ENCODE measurements at regions not wholly inside any gene's neighbourhood (a gene's known extent, or its start where the extent isn't known, plus 50 kb on each side); places are given as distances from the start of the nearest gene placed in this dataset.

GRCh38 chr9:106531491-106531890 is 331.5 kb upstream of the ZNF462 start:
- H3K36me3 Mint-ChIP-seq (ENCODE audit: unreplicated experiment): no peaks in the 10 kb centered on the region
- TF ChIP-seq, protein P1, sequence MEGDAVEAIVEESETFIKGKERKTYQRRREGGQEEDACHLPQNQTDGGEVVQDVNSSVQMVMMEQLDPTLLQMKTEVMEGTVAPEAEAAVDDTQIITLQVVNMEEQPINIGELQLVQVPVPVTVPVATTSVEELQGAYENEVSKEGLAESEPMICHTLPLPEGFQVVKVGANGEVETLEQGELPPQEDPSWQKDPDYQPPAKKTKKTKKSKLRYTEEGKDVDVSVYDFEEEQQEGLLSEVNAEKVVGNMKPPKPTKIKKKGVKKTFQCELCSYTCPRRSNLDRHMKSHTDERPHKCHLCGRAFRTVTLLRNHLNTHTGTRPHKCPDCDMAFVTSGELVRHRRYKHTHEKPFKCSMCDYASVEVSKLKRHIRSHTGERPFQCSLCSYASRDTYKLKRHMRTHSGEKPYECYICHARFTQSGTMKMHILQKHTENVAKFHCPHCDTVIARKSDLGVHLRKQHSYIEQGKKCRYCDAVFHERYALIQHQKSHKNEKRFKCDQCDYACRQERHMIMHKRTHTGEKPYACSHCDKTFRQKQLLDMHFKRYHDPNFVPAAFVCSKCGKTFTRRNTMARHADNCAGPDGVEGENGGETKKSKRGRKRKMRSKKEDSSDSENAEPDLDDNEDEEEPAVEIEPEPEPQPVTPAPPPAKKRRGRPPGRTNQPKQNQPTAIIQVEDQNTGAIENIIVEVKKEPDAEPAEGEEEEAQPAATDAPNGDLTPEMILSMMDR (IDR thresholded peaks at IDR 0.05; ENCODE audit: partially characterized antibody, unreplicated experiment): no peak
- H3K9me3 Mint-ChIP-seq (ENCODE audit: unreplicated experiment): no peaks in the 10 kb centered on the region
- no peak overlapping the region for H3K27ac Mint-ChIP-seq (ENCODE audit: unreplicated experiment)
- no peak overlapping the region for H3K4me3 Mint-ChIP-seq (ENCODE audit: unreplicated experiment)
- DNase-seq: no peak
- H3K27me3 Mint-ChIP-seq (ENCODE audit: unreplicated experiment): no peaks in the 10 kb centered on the region
- peaks cover 4% of the 10 kb centered on the region for H3K4me1 Mint-ChIP-seq (ENCODE audit: low read depth, unreplicated experiment)

DNA sequence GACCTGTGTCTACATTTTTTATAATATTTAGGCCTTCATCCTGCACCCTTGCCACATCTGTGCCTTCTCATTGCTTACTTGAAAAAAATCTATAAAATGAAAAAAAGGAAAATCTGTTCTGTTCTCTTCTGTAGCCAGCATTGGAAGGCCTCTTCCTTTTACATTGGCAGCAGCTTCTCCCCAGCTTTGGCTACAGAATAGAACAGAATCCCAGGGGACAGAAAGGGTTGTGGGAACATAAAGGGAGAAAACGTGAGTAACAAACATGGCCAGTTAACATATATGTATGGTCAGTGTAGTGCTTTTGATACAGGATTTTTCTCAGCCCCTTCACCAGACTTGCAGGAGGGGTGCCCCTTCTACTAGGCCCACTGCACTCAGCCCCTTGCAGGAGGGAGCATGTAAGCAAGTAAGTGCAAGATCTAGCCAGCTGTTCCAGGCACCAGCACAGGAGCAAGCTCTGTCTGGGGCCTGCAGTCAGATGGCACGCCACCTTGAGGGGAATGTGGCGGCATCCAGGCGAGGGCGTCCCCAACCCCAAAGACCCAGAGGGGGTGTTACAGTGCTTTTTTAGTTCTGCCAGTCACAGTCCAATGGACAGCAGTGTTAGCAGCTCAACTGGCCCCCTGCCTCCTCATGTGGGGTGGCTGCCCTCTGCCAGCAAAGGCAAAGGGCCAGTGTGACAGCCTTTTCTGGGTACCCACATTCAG is 330.5 kb upstream of the ZNF462 start:
- H3K4me3 Mint-ChIP-seq (ENCODE audit: unreplicated experiment): no peak overlapping the region
- peaks cover 4% of the 10 kb centered on the region for H3K4me1 Mint-ChIP-seq (ENCODE audit: low read depth, unreplicated experiment)
- no peaks in the 10 kb centered on the region for H3K27me3 Mint-ChIP-seq (ENCODE audit: unreplicated experiment)
- no peak for DNase-seq
- H3K27ac Mint-ChIP-seq (ENCODE audit: unreplicated experiment): no peak overlapping the region
- no peaks in the 10 kb centered on the region for H3K9me3 Mint-ChIP-seq (ENCODE audit: unreplicated experiment)
- TF ChIP-seq, protein P1 (IDR thresholded peaks at IDR 0.05; ENCODE audit: partially characterized antibody, unreplicated experiment): no peak
- no peaks in the 10 kb centered on the region for H3K36me3 Mint-ChIP-seq (ENCODE audit: unreplicated experiment)

DNA sequence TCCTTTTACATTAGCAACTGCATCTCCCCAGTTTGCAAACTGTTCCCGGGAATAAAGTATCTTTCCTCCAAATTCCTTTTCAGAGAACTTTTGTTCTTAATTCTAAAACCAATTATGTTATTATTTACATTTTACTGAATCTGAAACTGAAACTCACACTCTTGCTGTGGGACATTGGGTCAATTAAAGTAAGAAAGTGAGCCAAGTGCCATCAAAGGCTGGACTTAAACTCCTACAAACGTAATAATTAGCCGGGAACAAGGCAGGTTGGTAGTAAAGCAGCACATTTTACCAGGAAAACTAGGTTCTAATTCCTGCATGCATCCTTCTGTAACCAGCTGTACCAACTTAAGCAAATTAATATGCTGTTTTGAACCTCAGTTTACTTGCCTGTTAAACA is 328.2 kb upstream of the ZNF462 start:
- H3K36me3 Mint-ChIP-seq (ENCODE audit: unreplicated experiment): no peaks in the 10 kb centered on the region
- H3K27ac Mint-ChIP-seq (ENCODE audit: unreplicated experiment): no peak overlapping the region
- H3K9me3 Mint-ChIP-seq (ENCODE audit: unreplicated experiment): no peaks in the 10 kb centered on the region
- TF ChIP-seq, protein P1 (IDR thresholded peaks at IDR 0.05; ENCODE audit: partially characterized antibody, unreplicated experiment): no peak
- no peak overlapping the region for H3K4me3 Mint-ChIP-seq (ENCODE audit: unreplicated experiment)
- H3K27me3 Mint-ChIP-seq (ENCODE audit: unreplicated experiment): no peaks in the 10 kb centered on the region
- no peak for DNase-seq
- peaks cover 4% of the 10 kb centered on the region for H3K4me1 Mint-ChIP-seq (ENCODE audit: low read depth, unreplicated experiment)

- no peak for DNase-seq
- H3K36me3 Mint-ChIP-seq (ENCODE audit: unreplicated experiment): no peaks in the 10 kb centered on the region
- no peak overlapping the region for H3K4me3 Mint-ChIP-seq (ENCODE audit: unreplicated experiment)
- H3K9me3 Mint-ChIP-seq (ENCODE audit: unreplicated experiment): no peaks in the 10 kb centered on the region
- H3K27me3 Mint-ChIP-seq (ENCODE audit: unreplicated experiment): no peaks in the 10 kb centered on the region
- TF ChIP-seq, protein P1 (IDR thresholded peaks at IDR 0.05; ENCODE audit: partially characterized antibody, unreplicated experiment): no peak
- no peak overlapping the region for H3K27ac Mint-ChIP-seq (ENCODE audit: unreplicated experiment)
- peaks cover 4% of the 10 kb centered on the region for H3K4me1 Mint-ChIP-seq (ENCODE audit: low read depth, unreplicated experiment)
Measured at GRCh38 chr9:106535439-106535838, 327.5 kb upstream of the ZNF462 start.

DNA sequence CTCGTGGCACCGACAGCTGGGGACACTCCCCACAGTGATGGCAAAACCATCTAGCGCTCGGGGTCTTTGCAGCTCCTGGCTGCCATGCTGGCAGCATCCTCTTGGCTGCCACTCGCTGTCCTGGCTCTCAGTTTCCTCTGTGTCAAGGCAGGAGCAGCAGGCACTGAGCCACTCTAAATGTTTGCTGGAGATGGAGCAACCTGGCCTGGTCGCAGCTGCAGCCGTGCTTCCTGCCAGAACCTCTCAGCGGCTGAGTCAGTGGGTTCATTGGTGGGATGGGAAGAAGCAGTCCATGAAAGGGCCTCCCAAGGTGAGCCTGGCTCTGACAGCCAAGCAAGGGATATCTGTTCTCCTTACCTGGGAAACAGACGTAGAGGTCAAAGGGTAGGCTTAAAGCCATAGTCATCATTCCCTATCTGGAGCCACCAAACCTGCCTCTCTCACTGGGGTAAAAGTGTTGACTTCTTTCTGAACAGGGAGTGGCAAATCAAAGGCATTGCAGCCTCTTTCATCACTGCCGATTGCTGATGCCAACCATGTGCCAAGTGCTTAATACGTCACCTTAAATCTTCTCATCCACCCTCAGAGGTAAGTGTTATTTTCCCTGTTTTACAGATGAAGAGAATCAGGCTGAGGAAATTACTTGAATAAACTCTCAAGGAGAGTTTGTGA is 304.8 kb upstream of the ZNF462 start:
- Mint-ChIP-seq H3K27ac (ENCODE audit: unreplicated experiment) (no peak overlapping the region), H3K36me3 (ENCODE audit: unreplicated experiment) (peaks cover 7% of the 10 kb centered on the region), H3K27me3 (ENCODE audit: unreplicated experiment) (no peaks in the 10 kb centered on the region), H3K9me3 (ENCODE audit: unreplicated experiment) (peaks cover 1% of the 10 kb centered on the region), H3K4me3 (ENCODE audit: unreplicated experiment) (no peak overlapping the region), H3K4me1 (ENCODE audit: low read depth, unreplicated experiment) (no peaks in the 10 kb centered on the region)
- DNase-seq: no peak
- TF ChIP-seq, protein P1 (IDR thresholded peaks at IDR 0.05; ENCODE audit: partially characterized antibody, unreplicated experiment): no peak

Data from glutamatergic neuron (in vitro differentiated cells).